Parathyroid adenoma (tissue), 2 donors: ENCODE measurements at regions not wholly inside any gene's neighbourhood (a gene's known extent, or its start where the extent isn't known, plus 50 kb on each side); places are given as distances from the start of the nearest gene placed in this dataset.

Experiments used
- H2AFZ ChIP-seq: fragments of 300-600 bp; sonication (generic); one replicate; pipeline ENCODE4 v1.7.0; 2017; ENCODE audit warnings: antibody characterized with exemption, mild to moderate bottlenecking
- H3K27ac ChIP-seq: fragments of 300-600 bp; sonication (generic); one replicate; pipeline ENCODE4 v1.7.0; 2017
- H3K27me3 ChIP-seq: fragments of 300-600 bp; sonication (generic); one replicate; pipeline ENCODE4 v1.7.0; 2017; ENCODE audit warnings: low read length; ENCODE audit not compliant: control insufficient read depth, insufficient read depth
- H3K36me3 ChIP-seq: fragments of 300-600 bp; sonication (generic); one replicate; pipeline ENCODE4 v1.7.0; 2017; ENCODE audit warnings: low read length; ENCODE audit not compliant: control insufficient read depth, insufficient read depth
- H3K4me1 ChIP-seq: fragments of 300-600 bp; sonication (generic); one replicate; pipeline ENCODE4 v1.7.0; 2017; ENCODE audit warnings: control low read depth
- H3K4me2 ChIP-seq: fragments of 300-600 bp; sonication (generic); one replicate; pipeline ENCODE4 v1.7.0; 2017; ENCODE audit warnings: low read length
- H3K4me3 ChIP-seq: fragments of 300-600 bp; sonication (generic); one replicate; pipeline ENCODE4 v1.7.0; 2017; ENCODE audit warnings: low read depth, low read length
- H3K79me2 ChIP-seq: fragments of 300-600 bp; sonication (generic); one replicate; pipeline ENCODE4 v1.7.0; 2017; ENCODE audit warnings: control low read depth
- H3K9ac ChIP-seq: fragments of 300-600 bp; sonication (generic); one replicate; pipeline ENCODE4 v1.7.0; 2017; ENCODE audit warnings: mild to moderate bottlenecking
- H3K9me3 ChIP-seq: fragments of 300-600 bp; sonication (generic); one replicate; pipeline ENCODE4 v1.7.0; 2017; ENCODE audit warnings: low read length; ENCODE audit not compliant: control insufficient read depth
- TF ChIP-seq, protein P1 (sequence below): fragments of 300-600 bp; sonication (generic); IDR thresholded peaks from one replicate; pipeline ENCODE4 v1.7.0; 2017; ENCODE audit warnings: antibody characterized with exemption, mild to moderate bottlenecking
- donor health status: primary hyperparathyroidism.

DNA sequence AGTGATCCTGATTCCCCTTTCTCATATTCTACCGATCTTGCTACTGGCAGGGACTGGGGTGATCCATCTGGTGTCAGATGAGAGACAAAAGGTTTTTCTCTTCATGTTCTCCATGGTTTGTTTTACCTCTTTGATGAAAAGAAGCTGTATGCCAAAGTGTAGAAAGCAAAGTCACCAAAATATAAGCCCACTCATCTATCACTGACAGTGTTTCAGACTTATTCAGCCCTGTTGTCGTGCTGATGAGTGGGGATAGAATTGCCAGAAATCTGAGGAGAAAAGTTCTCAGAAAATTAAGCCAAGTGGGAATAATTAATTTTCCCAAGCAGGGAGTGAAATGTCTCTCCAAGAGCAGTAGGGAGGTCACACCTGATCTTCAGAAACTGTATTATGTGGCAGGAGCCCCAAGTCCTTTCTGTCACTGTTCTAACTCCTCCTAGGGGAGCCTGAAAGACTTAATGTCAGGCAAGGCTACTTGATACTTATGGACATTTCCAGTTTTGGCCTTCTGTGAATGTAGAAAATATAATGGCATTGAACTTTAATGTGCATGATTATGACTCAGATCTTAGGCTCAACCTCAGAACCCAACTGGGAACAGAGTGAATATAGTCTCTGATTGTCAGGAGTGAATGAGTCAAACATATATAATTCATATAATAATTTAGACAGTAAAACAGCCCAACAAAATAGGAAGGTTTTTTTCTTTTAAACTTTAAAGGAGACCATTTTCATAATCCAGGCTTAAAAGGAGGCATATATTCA, 298.1 kb downstream of the ANKRD50 start:
- no peak overlapping the region for H3K27ac ChIP-seq
- H3K9me3 ChIP-seq = no peaks in the 10 kb centered on the region
- no peak overlapping the region for H3K9ac ChIP-seq
- no peak overlapping the region for H3K4me2 ChIP-seq
- TF ChIP-seq, protein P1, sequence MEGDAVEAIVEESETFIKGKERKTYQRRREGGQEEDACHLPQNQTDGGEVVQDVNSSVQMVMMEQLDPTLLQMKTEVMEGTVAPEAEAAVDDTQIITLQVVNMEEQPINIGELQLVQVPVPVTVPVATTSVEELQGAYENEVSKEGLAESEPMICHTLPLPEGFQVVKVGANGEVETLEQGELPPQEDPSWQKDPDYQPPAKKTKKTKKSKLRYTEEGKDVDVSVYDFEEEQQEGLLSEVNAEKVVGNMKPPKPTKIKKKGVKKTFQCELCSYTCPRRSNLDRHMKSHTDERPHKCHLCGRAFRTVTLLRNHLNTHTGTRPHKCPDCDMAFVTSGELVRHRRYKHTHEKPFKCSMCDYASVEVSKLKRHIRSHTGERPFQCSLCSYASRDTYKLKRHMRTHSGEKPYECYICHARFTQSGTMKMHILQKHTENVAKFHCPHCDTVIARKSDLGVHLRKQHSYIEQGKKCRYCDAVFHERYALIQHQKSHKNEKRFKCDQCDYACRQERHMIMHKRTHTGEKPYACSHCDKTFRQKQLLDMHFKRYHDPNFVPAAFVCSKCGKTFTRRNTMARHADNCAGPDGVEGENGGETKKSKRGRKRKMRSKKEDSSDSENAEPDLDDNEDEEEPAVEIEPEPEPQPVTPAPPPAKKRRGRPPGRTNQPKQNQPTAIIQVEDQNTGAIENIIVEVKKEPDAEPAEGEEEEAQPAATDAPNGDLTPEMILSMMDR = no peak
- no peak overlapping the region for H2AFZ ChIP-seq
- H3K4me3 ChIP-seq = no peak overlapping the region
- H3K79me2 ChIP-seq = no peaks in the 10 kb centered on the region
- no peaks in the 10 kb centered on the region for H3K27me3 ChIP-seq
- H3K4me1 ChIP-seq = no peaks in the 10 kb centered on the region
- H3K36me3 ChIP-seq = no peaks in the 10 kb centered on the region

DNA sequence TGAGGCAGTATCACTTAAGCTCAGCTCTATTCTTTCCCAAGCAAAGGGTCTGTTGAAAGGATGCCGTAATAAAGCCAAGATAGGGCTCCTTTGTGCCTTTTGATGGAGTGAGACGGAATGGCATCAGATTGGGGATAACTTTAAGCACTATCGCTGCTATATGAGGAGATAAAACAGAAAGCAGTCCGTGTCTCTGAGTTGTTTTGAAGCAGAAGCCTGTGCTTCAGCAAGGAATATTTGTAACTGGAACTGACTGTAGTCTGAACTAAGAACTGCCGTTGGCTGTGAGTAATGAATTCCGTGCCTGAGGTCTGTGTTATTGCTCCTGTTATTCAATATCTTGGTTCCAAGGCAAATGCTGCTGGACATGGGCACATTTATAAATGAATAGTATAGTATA, 297.4 kb downstream of the ANKRD50 start:
- H3K9me3 ChIP-seq = no peaks in the 10 kb centered on the region
- H3K27ac ChIP-seq = no peak overlapping the region
- H3K4me1 ChIP-seq = no peaks in the 10 kb centered on the region
- no peak overlapping the region for H3K9ac ChIP-seq
- TF ChIP-seq, protein P1 = no peak
- H3K4me2 ChIP-seq = no peak overlapping the region
- H3K4me3 ChIP-seq = no peak overlapping the region
- H3K27me3 ChIP-seq = no peaks in the 10 kb centered on the region
- no peak overlapping the region for H2AFZ ChIP-seq
- H3K36me3 ChIP-seq = no peaks in the 10 kb centered on the region
- H3K79me2 ChIP-seq = no peaks in the 10 kb centered on the region

DNA sequence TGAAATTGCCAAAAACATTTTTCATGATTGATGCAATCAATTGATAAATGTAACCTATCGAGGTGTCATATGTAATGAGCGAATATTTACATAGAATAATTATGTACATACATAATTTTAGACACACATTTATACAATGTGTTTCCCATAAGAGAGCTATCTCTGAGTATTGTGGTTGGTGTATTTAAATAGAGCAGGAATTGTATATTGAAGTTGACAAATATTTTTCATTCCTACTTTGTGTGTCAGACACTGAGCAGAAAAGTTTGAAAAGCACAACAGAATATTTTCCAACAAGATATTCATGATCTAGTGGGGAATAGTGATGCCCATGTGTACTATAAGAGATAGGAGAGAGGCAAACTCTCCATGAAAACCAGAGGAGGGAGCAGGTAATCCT, 295.2 kb downstream of the ANKRD50 start:
- Histone ChIP-seq H3K79me2 (no peaks in the 10 kb centered on the region), H3K36me3 (no peaks in the 10 kb centered on the region), H2AFZ (no peak overlapping the region), H3K27ac (no peak overlapping the region), H3K4me3 (no peak overlapping the region), H3K27me3 (no peaks in the 10 kb centered on the region), H3K4me1 (no peaks in the 10 kb centered on the region), H3K4me2 (no peak overlapping the region), H3K9ac (no peak overlapping the region), H3K9me3 (no peaks in the 10 kb centered on the region)
- TF ChIP-seq, protein P1 = no peak

DNA sequence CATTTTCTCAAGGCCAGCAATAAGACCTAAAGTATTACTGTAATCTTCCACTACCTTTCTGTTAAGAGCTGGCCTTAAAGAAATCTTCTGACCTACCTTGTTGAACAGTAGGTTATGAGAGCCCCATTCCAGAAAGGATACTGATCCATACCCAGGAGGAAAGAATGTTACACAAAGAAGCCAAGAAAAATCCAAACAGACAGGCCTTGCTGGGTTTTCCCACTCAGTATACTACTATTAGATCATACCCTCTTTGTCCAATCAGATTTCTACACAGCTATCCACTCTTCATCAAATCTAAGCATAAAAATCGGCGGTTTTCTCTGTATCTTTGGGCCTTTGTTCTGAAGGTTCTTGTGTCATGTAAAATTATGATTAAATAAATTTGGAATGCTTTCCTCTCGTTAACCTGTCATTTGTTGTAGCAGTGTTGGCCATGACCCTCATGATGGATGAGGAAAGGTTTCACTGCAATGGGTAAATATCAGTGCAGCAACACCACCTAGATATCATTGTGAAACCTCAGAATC, 292.3 kb downstream of the ANKRD50 start:
- Histone ChIP-seq H2AFZ (no peak overlapping the region), H3K36me3 (no peaks in the 10 kb centered on the region), H3K9me3 (no peaks in the 10 kb centered on the region), H3K27ac (no peak overlapping the region), H3K27me3 (no peaks in the 10 kb centered on the region), H3K4me1 (no peaks in the 10 kb centered on the region), H3K79me2 (no peaks in the 10 kb centered on the region), H3K9ac (no peak overlapping the region), H3K4me2 (no peak overlapping the region), H3K4me3 (no peak overlapping the region)
- TF ChIP-seq, protein P1 = no peak

DNA sequence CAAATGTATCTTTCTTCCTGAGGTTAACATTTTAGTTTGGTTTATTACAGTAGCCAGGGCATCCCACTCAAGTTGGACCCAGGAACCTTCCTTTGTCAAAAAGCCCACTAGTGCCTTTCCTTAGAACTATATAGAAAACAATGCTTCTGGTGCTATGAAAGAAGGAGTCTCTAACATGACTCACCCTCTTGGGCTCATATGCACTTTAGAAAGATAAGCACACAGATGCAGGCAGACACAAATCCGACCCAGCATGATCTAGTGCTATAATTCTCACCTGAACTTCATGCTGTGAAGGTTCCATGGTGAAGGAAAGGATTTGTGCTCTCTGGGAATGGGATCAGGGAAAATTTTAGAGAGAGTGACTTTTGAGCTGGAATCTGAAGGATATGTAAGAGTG, 289.4 kb downstream of the ANKRD50 start:
- Histone ChIP-seq H3K9me3 (no peaks in the 10 kb centered on the region), H3K4me3 (no peak overlapping the region), H3K36me3 (no peaks in the 10 kb centered on the region), H3K27ac (no peak overlapping the region), H2AFZ (no peak overlapping the region), H3K4me2 (no peak overlapping the region), H3K9ac (no peak overlapping the region), H3K27me3 (no peaks in the 10 kb centered on the region), H3K79me2 (no peaks in the 10 kb centered on the region), H3K4me1 (no peaks in the 10 kb centered on the region)
- TF ChIP-seq, protein P1 = no peak
